ENCODE measurements at regions not wholly inside any gene's neighbourhood (a gene's known extent, or its start where the extent isn't known, plus 50 kb on each side); places are given as distances from the start of the nearest gene placed in this dataset.

DNA sequence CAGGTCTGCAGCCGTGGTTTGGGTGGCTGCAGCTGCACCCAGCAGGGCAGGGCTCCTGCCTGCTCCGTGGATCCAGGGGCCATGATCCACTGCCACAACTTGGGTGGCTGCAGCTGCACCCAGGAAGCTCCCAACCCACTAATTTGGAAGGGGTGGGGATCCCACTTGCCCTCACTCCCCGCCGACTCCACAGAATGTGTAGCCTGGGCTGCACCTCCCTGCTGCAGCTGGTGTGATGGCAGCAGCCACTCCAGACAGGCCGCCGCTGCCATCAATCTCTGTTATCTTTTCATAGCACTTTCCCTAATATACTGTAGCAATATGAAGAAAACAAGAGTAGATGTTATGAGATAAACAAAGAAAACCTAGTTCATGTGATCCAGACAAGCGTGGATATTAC lies 137.8 kb upstream of the CNTN3 start:
- no peaks in the 10 kb centered on the region for H3K4me1 ChIP-seq
- intact Hi-C loops (cut with DNase I), result no loop called here
- H3K36me3 ChIP-seq, result no peaks in the 10 kb centered on the region
- no peaks in the 10 kb centered on the region for H3K9me3 ChIP-seq
- ATAC-seq (peak in 1 of 4 donors; percentile 36), DNase-seq (no peak)
- H3K4me3 ChIP-seq, result no peak overlapping the region
- no peak overlapping the region for H3K27ac ChIP-seq
- TF ChIP-seq POLR2A (IDR thresholded peaks at IDR 0.05), result no peak
- TF ChIP-seq, protein P1, sequence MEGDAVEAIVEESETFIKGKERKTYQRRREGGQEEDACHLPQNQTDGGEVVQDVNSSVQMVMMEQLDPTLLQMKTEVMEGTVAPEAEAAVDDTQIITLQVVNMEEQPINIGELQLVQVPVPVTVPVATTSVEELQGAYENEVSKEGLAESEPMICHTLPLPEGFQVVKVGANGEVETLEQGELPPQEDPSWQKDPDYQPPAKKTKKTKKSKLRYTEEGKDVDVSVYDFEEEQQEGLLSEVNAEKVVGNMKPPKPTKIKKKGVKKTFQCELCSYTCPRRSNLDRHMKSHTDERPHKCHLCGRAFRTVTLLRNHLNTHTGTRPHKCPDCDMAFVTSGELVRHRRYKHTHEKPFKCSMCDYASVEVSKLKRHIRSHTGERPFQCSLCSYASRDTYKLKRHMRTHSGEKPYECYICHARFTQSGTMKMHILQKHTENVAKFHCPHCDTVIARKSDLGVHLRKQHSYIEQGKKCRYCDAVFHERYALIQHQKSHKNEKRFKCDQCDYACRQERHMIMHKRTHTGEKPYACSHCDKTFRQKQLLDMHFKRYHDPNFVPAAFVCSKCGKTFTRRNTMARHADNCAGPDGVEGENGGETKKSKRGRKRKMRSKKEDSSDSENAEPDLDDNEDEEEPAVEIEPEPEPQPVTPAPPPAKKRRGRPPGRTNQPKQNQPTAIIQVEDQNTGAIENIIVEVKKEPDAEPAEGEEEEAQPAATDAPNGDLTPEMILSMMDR (IDR thresholded peaks at IDR 0.05), result no peak
- no peaks in the 10 kb centered on the region for H3K27me3 ChIP-seq
- 85 to 91% (median 86%) methylated on average over 5 to 7 of the region's 7 CpGs for WGBS, 4 donors

DNA sequence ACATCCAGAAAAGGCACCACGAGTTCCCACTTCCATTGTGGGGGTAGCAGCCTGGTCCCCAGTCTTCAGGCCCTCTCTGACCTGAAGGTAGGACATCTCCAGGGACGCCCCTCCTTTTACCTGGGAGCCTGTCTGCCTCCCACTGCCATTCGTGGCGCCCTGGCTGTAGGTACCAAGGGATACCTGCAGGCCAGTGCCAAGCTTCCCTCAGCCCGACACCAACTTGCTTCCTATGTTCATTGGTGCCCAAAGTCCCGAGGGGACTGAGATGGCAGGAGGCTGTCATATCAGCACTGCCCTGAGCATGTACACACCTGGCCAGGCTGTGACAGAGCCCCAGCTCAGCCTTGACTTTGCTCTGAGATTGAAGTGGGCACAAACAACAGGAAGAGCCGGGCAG lies 137.3 kb upstream of the CNTN3 start:
- H3K4me3 ChIP-seq, result no peak overlapping the region
- peak in 1 of 5 donors; percentile 57 for DNase-seq
- H3K27me3 ChIP-seq, result no peaks in the 10 kb centered on the region
- H3K36me3 ChIP-seq, result no peaks in the 10 kb centered on the region
- H3K27ac ChIP-seq, result no peak overlapping the region
- no peaks in the 10 kb centered on the region for H3K4me1 ChIP-seq
- TF ChIP-seq POLR2A (IDR thresholded peaks at IDR 0.05), result no peak
- TF ChIP-seq, protein P1 (IDR thresholded peaks at IDR 0.05), result no peak
- no peaks in the 10 kb centered on the region for H3K9me3 ChIP-seq
- 72 to 83% (median 75%) methylated on average over 7 of the region's 7 CpGs for WGBS, 4 donors
- ATAC-seq, result peak in 1 of 4 donors; percentile 34
- intact Hi-C loops (cut with DNase I), result no loop called here

DNA sequence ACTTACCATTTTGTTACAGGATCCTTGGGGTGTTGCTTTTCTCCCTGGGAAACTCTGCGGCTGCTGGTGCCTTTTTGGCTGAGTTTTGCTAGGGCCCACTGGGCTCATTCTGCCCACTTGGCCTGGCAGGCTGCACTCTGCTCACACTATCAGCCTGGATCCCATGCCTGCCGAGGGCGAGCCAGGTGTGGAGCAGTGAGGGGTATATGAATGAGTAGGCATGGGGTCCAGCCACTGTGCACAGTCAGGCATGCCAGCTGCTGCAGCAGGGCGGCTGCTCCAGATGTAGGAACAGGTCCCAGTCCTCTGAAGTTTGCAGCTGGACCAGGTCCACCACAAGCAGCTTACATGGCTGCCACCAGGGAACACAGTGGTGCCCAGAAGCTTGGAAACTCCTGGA lies 136.4 kb upstream of the CNTN3 start:
- intact Hi-C loops (cut with DNase I), result no loop called here
- H3K4me1 ChIP-seq, result no peaks in the 10 kb centered on the region
- 71 to 85% (median 84%) methylated on average over 3 to 4 of the region's 4 CpGs for WGBS, 4 donors
- ATAC-seq, result no peak
- DNase-seq, result no peak
- no peaks in the 10 kb centered on the region for H3K27me3 ChIP-seq
- no peak for TF ChIP-seq POLR2A (IDR thresholded peaks at IDR 0.05)
- TF ChIP-seq, protein P1 (IDR thresholded peaks at IDR 0.05), result no peak
- no peaks in the 10 kb centered on the region for H3K9me3 ChIP-seq
- no peak overlapping the region for H3K4me3 ChIP-seq
- no peak overlapping the region for H3K27ac ChIP-seq
- no peaks in the 10 kb centered on the region for H3K36me3 ChIP-seq

DNA sequence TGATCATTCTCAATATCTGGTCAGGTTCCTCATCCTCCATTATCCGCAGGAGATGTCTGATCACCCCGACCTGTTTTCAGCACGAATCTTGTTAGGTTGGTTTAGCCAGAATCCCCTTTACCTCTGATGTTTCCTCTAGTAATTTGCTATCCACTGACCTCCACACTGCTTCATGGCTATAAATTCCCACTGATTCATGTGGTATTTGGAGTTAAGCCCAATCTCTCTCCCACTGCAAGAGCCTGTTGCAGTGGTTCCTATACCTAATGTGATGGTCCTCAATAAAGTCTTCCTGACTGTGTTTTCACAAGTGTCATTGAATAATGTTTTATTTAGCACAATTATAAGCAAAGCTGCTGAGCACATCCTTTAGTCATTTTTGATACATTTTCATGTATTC lies 124.8 kb upstream of the CNTN3 start:
- Histone ChIP-seq H3K4me3 (no peak overlapping the region), H3K27me3 (no peaks in the 10 kb centered on the region), H3K9me3 (no peaks in the 10 kb centered on the region), H3K4me1 (peaks cover 0 to 2% (median 0%) of the 10 kb centered on the region in 12 donors), H3K36me3 (no peaks in the 10 kb centered on the region), H3K27ac (peak overlapping the region in 2 of 12 donors; percentile 2)
- TF ChIP-seq POLR2A (IDR thresholded peaks at IDR 0.05), result no peak
- DNase-seq (no peak), ATAC-seq (peak in 3 of 4 donors; percentile 50 to 76 (median 70))
- intact Hi-C loops (cut with DNase I), result loop anchor here in 1 of 10 donors (10.0 kb wide), 1 partner anchor 94 kb away; no protein-coding TSS in a partner anchor
- 78 to 94% (median 87%) methylated on average over 3 of the region's 3 CpGs for WGBS, 4 donors

DNA sequence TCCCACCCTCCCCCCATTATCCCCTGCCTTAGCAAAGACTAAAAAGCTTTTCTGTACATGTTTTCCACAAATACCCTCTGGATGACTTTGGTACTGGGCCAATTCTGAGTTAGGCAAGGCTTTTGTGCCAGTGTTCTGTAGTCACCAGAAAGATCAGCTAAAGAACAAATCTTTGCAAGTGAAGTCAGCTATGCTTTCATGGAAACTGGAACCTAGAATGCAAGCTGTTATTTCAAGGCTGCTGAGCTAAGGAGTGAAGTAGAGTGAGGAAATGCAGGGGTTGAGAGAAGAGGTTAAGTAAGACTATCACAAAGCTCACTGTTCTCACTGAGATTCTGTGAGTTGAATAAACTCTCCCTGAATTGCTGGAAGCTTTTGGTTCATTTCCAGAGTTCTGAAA lies 107.8 kb upstream of the CNTN3 start:
- TF ChIP-seq POLR2A (IDR thresholded peaks at IDR 0.05), result no peak
- TF ChIP-seq, protein P1 (IDR thresholded peaks at IDR 0.05), result no peak
- intact Hi-C loops (cut with DNase I), result no loop called here
- no peak for DNase-seq

More for the DNA sequence above, 107.8 kb upstream of the CNTN3 start:
- no peaks in the 10 kb centered on the region for H3K4me1 ChIP-seq
- peaks cover 0 to 7% (median 0%) of the 10 kb centered on the region in 12 donors for H3K9me3 ChIP-seq
- no peak for ATAC-seq
- H3K27me3 ChIP-seq, result no peaks in the 10 kb centered on the region
- H3K36me3 ChIP-seq, result no peaks in the 10 kb centered on the region
- no peak overlapping the region for H3K27ac ChIP-seq
- no peak overlapping the region for H3K4me3 ChIP-seq
